ENCODE measurements at regions not wholly inside any gene's neighbourhood (a gene's known extent, or its start where the extent isn't known, plus 50 kb on each side); places are given as distances from the start of the nearest gene placed in this dataset.

DNA sequence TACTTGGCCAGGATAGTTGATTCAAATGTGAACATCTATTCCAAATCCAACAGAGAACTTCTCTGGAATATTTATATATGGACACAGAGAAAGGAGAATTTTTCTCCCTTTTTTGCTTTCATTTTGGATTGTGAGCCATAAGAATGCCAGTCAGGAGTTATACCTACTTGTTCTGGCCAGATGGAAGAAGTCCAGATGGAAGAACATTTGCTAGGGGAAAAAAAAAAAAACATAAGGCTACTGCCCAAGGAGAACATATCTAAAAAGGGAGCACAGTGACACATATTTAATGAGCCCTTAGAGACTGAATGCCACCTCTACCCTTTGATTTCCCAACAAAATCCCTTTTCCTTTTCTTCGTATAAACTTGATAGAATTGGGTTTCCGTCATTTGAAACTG lies 61.7 kb upstream of the PPP2R2B start:
- intact Hi-C loops (cut with micrococcal nuclease), result no loop called here
- no peaks in the 10 kb centered on the region for H3K9me3 Mint-ChIP-seq
- H3K4me3 Mint-ChIP-seq, result no peak overlapping the region
- H3K36me3 Mint-ChIP-seq (ENCODE audit: low read depth), result no peaks in the 10 kb centered on the region
- no peaks in the 10 kb centered on the region for H3K4me1 Mint-ChIP-seq (ENCODE audit: low read depth)
- no peaks in the 10 kb centered on the region for H3K27me3 Mint-ChIP-seq
- no peak overlapping the region for H3K27ac Mint-ChIP-seq

DNA sequence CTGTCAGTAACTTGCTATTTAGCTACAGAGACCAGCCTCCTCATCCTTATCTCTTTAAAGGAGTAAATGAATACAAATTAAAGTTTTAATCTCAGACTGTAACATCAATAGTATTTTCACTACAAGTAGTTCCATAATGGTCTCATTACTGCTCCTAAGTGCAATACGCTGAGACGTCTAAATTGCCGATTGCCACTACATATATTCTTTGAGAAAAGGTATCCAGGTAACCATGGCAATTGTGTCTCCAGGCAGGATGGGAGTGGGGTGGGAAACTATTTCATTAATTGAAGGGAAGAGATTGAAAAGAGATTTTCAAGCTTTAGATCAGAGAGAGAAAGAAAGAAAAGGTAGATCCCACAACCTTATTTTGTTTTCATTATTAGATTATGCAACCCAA lies 65.5 kb upstream of the PPP2R2B start:
- H3K27ac Mint-ChIP-seq, result no peak overlapping the region
- no peaks in the 10 kb centered on the region for H3K27me3 Mint-ChIP-seq
- intact Hi-C loops (cut with micrococcal nuclease), result no loop called here
- no peak overlapping the region for H3K4me3 Mint-ChIP-seq
- H3K9me3 Mint-ChIP-seq, result peaks cover 13% of the 10 kb centered on the region
- H3K4me1 Mint-ChIP-seq (ENCODE audit: low read depth), result no peaks in the 10 kb centered on the region
- no peaks in the 10 kb centered on the region for H3K36me3 Mint-ChIP-seq (ENCODE audit: low read depth)

DNA sequence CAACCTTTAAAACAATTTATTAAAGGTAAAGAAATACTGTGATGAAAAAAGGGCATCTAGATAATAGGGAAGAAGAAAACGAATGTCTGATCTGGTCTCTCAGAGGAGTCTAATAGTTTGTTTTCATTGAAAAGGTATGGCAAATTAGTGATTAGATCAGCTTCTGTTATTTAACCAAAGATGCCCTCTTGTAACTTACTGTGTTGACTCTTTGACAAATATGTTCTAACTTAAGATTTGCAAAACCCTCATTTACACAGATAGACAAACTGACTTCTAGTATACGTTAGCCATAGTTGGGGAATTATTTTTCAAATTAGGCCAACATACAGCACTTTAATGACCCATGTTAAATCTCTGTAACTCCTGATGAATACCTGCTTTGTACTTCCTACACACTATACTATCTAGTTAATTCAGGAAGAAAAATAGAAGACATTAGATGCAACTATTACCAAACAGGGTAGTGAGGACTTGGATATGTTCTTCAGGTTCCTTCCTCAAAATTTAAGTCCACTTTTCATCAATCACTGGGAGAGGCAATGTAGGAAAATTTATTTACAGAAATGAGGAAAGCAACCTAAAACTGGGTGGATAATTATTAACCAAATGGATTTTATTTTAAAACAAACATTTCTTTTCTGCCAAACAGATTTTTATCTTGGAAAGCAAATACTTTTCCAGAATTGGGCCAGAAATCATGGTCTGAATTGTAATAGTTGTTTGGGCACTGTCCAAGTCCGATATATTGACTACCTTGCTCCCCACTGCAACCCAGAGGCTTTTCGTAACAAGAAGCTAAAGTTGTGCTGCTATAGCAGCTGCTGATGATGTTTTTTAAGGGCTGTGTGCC lies 66.4 kb upstream of the PPP2R2B start:
- Mint-ChIP-seq H3K27ac (no peak overlapping the region), H3K9me3 (peaks cover 13% of the 10 kb centered on the region), H3K36me3 (ENCODE audit: low read depth) (no peaks in the 10 kb centered on the region), H3K4me3 (no peak overlapping the region), H3K4me1 (ENCODE audit: low read depth) (no peaks in the 10 kb centered on the region), H3K27me3 (no peaks in the 10 kb centered on the region)
- intact Hi-C loops (cut with micrococcal nuclease), result no loop called here

DNA sequence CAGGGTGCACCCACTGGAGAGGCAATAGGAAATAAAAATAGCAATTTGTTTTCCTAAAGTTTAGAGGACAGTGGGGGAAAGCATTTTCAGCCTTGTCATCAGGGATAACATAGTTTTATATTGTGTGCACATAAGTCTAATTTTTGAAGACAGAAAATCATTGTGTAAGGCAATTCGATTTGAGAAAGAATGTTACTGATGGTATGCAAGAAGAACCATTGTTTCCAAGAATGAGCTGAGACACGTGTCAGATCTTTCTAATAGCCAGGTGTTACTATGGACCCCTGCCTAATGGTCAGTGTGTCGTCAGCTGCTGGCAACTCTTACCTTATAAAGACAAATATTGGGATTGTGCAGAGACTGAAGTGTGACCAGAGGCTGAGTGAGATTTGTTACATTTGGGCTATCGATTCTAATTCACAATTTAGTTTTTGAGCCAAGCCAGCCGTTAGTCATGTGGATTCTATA lies 67.1 kb upstream of the PPP2R2B start:
- Mint-ChIP-seq H3K27me3 (no peaks in the 10 kb centered on the region), H3K9me3 (peaks cover 13% of the 10 kb centered on the region), H3K4me1 (ENCODE audit: low read depth) (no peaks in the 10 kb centered on the region), H3K27ac (no peak overlapping the region), H3K36me3 (ENCODE audit: low read depth) (no peaks in the 10 kb centered on the region), H3K4me3 (no peak overlapping the region)
- intact Hi-C loops (cut with micrococcal nuclease), result no loop called here

DNA sequence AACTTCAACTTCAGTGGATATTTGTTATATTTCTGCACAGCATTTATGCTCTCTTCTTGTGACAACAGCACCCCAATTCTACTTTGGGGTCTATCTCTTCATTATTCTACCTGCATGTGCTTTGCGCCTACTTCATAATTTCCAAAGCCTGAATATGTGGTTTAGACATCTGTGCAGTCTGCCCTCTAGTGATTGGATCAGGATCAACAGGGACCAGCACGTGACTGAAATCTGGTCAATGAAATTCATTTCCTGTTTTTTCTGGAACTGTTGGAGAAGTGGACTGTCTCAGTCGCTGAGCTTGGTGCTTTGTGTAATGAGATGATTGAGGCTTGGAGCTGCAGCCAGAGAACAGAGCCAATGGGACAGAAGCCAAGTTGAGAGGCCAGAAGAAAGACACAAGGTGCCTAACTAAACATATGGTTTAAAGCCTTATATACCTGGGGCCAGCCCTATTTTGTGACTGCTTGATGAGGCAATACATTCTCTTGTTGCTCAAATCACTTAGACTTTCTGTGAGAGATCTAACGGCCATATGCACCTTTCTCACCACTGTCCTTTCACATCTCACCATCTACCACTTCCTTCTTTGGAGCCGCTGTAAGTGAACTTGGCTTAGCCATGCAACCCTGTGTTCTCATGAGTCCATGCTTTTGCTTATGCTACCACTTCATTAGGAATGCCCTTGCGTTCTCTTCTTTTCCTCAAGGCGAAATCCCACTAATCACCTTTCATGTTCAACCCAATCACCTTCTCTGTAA lies 68.8 kb upstream of the PPP2R2B start:
- H3K4me1 Mint-ChIP-seq (ENCODE audit: low read depth), result no peaks in the 10 kb centered on the region
- no peaks in the 10 kb centered on the region for H3K27me3 Mint-ChIP-seq
- peaks cover 13% of the 10 kb centered on the region for H3K9me3 Mint-ChIP-seq
- no peak overlapping the region for H3K27ac Mint-ChIP-seq
- intact Hi-C loops (cut with micrococcal nuclease), result no loop called here
- no peaks in the 10 kb centered on the region for H3K36me3 Mint-ChIP-seq (ENCODE audit: low read depth)
- H3K4me3 Mint-ChIP-seq, result no peak overlapping the region

DNA sequence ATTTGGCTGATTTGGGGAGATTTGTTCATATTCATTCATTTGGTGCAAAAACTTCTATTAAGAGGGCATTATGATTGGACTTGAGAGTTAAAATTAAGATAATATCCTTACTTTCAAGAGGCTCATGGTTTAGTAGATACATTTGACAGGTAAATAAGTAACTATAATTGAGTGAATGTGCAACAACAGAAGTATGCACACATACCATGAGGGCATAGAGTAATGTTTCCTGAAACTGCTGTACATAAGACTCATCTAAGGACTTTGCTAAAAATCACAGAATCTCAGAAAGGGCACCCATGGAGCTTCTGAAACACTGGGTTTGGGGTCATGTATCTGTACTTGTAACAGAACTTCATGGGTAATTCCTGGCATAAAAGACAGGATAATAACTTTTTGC lies 70.1 kb upstream of the PPP2R2B start:
- Mint-ChIP-seq H3K27me3 (no peaks in the 10 kb centered on the region), H3K27ac (no peak overlapping the region), H3K9me3 (peaks cover 13% of the 10 kb centered on the region), H3K4me1 (ENCODE audit: low read depth) (no peaks in the 10 kb centered on the region), H3K36me3 (ENCODE audit: low read depth) (no peaks in the 10 kb centered on the region), H3K4me3 (no peak overlapping the region)
- intact Hi-C loops (cut with micrococcal nuclease), result no loop called here

DNA sequence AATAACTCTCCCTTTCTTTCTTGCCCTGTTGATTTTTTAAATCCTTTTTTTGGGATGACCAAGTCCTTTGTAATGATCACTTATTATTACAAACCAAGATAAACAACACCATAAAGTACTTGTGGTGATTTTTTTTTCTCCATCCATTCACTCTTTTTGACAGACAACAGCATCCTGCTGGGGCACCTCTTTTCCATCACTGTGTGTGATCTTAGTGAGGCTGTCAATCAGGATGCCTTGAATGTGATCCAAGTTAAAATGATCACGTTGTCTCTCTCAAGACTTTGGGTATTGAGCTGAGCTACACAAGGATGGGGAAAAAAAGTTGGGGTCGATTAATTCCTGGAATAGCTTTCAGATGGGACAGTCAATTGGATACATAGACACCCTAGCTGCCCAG lies 73.6 kb upstream of the PPP2R2B start:
- H3K9me3 Mint-ChIP-seq, result peaks cover 8% of the 10 kb centered on the region
- no peaks in the 10 kb centered on the region for H3K27me3 Mint-ChIP-seq
- no peak overlapping the region for H3K4me3 Mint-ChIP-seq
- no peak overlapping the region for H3K27ac Mint-ChIP-seq
- H3K36me3 Mint-ChIP-seq (ENCODE audit: low read depth), result no peaks in the 10 kb centered on the region
- intact Hi-C loops (cut with micrococcal nuclease), result no loop called here
- H3K4me1 Mint-ChIP-seq (ENCODE audit: low read depth), result no peaks in the 10 kb centered on the region

DNA sequence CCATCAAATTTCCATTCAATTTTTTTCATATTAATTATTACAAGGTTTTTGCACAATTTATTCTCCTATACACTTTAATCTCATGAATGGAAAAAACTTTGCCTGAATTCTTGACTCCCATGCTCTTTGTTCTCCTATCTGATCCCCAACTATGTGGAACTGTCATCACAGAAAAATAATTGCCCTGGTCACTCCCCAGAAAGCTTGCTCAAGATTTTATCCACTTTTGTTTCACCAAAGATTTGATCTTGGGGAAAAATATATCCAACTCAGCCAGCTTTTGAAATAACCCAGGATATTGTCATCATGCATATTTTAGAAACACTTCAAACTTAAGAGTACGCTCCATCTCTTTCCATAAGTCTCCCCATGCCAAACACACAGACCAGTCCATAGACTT lies 77.7 kb upstream of the PPP2R2B start:
- no peaks in the 10 kb centered on the region for H3K9me3 Mint-ChIP-seq
- peaks cover 3% of the 10 kb centered on the region for H3K27me3 Mint-ChIP-seq
- no peaks in the 10 kb centered on the region for H3K36me3 Mint-ChIP-seq (ENCODE audit: low read depth)
- H3K27ac Mint-ChIP-seq, result no peak overlapping the region
- intact Hi-C loops (cut with micrococcal nuclease), result no loop called here
- H3K4me1 Mint-ChIP-seq (ENCODE audit: low read depth), result no peaks in the 10 kb centered on the region
- no peak overlapping the region for H3K4me3 Mint-ChIP-seq

DNA sequence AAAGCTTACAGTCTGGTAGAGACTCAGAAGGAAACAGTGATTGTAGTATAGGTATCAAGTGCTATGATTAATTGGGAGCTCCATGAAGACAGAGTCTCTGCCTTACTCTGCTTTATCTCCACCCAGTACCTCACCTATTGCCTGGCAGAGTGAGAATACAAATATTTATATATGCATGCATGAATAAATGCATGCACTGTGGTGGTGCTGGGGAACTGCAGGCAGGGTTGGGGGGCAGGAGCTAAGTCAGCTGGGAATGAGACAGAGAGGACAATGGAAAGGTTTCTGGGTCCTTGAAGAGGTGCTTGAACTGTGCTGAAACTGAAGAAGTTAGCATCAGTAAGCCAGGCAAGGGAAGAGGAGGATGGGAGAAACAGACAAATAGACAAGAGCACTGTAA lies 80.8 kb upstream of the PPP2R2B start:
- intact Hi-C loops (cut with micrococcal nuclease), result no loop called here
- no peak overlapping the region for H3K4me3 Mint-ChIP-seq

DNA sequence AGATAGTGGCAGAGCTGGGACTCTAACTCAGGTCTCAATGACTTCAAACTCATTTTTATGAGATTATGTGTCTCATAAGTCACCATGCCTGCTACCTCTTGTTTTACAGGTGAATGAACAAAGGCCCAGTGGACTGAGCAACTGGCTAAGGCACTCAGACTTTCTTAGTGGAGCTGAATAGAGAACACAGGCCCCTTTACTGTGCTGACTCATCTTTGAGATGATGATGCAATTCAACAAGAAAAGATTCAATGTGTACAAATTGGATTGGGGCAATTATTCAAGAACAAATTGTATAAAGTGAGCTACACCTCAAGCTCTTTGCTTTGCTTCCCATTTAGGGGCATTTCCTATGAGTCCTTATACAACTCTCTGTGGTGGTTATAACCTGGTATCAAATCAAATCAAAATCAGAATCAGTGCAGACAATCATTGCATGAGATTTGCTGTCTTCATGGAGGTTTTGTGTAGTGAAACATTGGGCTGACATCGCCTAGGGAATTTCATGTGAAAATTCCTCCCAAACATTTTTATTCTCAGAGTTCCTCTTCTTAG lies 84.3 kb upstream of the PPP2R2B start:
- intact Hi-C loops (cut with micrococcal nuclease), result no loop called here
- H3K4me1 Mint-ChIP-seq (ENCODE audit: low read depth), result no peaks in the 10 kb centered on the region
- peaks cover 3% of the 10 kb centered on the region for H3K27me3 Mint-ChIP-seq
- H3K27ac Mint-ChIP-seq, result no peak overlapping the region
- H3K4me3 Mint-ChIP-seq, result no peak overlapping the region
- no peaks in the 10 kb centered on the region for H3K9me3 Mint-ChIP-seq
- no peaks in the 10 kb centered on the region for H3K36me3 Mint-ChIP-seq (ENCODE audit: low read depth)

More for the DNA sequence above, 80.8 kb upstream of the PPP2R2B start:
- no peaks in the 10 kb centered on the region for H3K9me3 Mint-ChIP-seq
- H3K27ac Mint-ChIP-seq, result no peak overlapping the region
- no peaks in the 10 kb centered on the region for H3K36me3 Mint-ChIP-seq (ENCODE audit: low read depth)
- no peaks in the 10 kb centered on the region for H3K4me1 Mint-ChIP-seq (ENCODE audit: low read depth)
- peaks cover 3% of the 10 kb centered on the region for H3K27me3 Mint-ChIP-seq

DNA sequence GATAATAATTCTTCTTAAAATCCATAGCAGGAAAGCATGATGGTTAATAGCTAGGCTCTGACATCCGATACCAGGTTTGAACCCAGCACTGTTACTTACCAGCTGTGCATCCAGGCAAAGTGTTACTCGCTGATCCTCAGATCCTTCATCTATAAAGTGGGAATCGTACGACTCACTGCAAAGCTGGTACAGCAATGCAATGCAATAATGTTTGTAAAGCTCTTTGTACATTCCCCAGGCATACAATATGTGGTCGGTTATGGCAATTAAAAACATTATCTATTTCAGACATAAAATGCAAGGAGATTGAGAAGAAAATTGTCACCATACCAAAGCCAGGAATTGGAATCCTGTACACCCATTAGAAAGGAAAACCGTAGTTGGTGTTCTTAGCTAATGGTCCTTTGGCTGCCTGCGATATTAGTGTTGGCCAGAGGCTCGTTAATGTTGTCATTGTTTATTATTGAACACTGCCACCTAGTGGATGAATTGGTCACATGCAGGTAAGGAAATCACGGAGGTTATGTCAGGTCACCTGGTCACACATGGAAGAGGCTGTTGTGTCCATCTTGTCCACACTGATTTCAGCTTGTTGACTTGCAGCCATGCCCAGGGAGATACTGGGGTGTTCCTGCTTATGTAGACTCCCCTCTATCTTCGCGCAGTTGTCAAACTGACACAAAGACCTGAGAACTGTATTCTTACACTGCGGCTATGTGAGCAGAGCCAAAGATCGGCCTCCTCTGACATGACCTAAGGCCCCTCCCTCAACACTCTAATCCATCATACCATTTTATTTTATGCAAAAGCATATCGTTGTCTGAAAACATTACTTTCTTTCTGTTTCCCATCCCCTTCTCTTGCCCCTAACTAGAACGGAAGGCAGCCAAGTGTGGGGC lies 87.5 kb upstream of the PPP2R2B start:
- no peak overlapping the region for H3K27ac Mint-ChIP-seq
- no peaks in the 10 kb centered on the region for H3K4me1 Mint-ChIP-seq (ENCODE audit: low read depth)
- intact Hi-C loops (cut with micrococcal nuclease), result loop anchor here (1.0 to 2.0 kb wide), 3 partner anchors 304 to 433 kb away; no protein-coding TSS in a partner anchor
- H3K9me3 Mint-ChIP-seq, result no peaks in the 10 kb centered on the region
- no peak overlapping the region for H3K4me3 Mint-ChIP-seq
- no peaks in the 10 kb centered on the region for H3K27me3 Mint-ChIP-seq
- H3K36me3 Mint-ChIP-seq (ENCODE audit: low read depth), result no peaks in the 10 kb centered on the region

DNA sequence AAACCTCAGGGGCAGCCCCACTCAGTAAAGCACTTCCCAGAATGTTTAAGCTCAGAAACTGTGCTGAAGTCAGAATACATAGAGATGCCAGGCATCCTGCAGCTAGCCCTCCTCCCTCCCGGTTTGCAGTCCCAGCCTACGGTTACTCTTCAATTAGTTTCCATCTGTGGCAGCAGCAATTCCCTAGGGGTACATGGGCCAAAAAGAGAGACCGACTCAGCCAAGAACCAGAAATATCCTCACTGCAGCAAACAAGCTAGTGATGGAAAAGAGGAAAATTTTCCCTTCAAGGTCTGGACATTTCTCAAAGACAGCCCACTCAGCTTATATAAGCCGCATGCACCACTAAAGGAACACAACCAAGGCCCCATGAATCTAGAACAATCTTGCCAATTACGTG lies 89.1 kb upstream of the PPP2R2B start:
- Mint-ChIP-seq H3K36me3 (ENCODE audit: low read depth) (no peaks in the 10 kb centered on the region), H3K9me3 (no peaks in the 10 kb centered on the region), H3K4me1 (ENCODE audit: low read depth) (no peaks in the 10 kb centered on the region), H3K4me3 (no peak overlapping the region), H3K27me3 (no peaks in the 10 kb centered on the region), H3K27ac (no peak overlapping the region)
- intact Hi-C loops (cut with micrococcal nuclease), result loop anchor here (2.0 kb wide), 1 partner anchor 435 kb away; no protein-coding TSS in a partner anchor

DNA sequence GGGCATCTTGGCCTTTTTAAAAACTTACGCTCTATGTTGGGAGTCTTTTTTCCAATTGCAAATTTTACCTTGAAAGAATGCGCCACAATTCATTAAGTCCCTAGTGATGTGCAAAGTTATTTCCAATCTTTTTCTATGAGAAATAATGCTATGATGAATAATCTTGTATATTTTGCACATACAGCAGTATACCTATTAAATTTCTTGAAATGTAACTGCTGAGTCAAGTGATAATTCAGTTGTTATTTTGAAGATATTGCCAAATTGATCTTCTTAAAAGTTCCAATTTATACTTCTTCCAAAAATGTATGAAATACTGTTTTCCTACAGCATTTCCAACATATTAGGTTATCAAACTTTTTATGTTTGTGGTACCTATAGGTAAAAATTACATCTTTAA lies 92.8 kb upstream of the PPP2R2B start:
- Mint-ChIP-seq H3K4me1 (ENCODE audit: low read depth) (no peaks in the 10 kb centered on the region), H3K9me3 (no peaks in the 10 kb centered on the region), H3K36me3 (ENCODE audit: low read depth) (no peaks in the 10 kb centered on the region), H3K4me3 (no peak overlapping the region), H3K27me3 (no peaks in the 10 kb centered on the region), H3K27ac (no peak overlapping the region)
- intact Hi-C loops (cut with micrococcal nuclease), result no loop called here
